GM18861 (cell line): ENCODE measurements at regions not wholly inside any gene's neighbourhood (a gene's known extent, or its start where the extent isn't known, plus 50 kb on each side); places are given as distances from the start of the nearest gene placed in this dataset.

Experiments used
- ATAC-seq: cut with Tn5 transposase; IDR thresholded peaks from one replicate; pipeline ENCODE4 v1.9.1; 2021; ENCODE audit not compliant: unreplicated experiment

- no peak for ATAC-seq
Observed at GRCh38 chr7:16320099-16320660, 101.2 kb downstream of the CRPPA start.

- ATAC-seq: no peak
Observed at GRCh38 chr7:16318989-16319915, 102.1 kb downstream of the CRPPA start.

DNA sequence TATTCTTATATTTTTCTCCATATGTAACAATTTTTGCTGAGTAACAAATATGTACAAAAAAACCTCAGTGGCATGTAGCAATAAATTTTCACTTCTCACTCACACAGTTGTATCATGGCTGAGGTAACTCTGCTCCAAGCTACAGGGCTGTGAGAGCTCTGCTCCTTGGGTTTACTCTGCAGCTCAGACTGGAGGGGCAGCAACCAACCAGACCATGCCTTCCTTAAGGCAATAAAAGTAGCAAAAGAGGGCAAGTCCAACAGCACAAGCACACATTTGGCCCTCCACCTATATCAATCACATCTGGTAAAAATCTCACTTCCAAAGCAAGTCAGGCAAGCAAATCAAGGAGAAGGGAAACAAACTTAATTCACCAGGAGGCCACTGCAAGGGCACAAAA, 102.9 kb downstream of the CRPPA start:
- no peak for ATAC-seq

DNA sequence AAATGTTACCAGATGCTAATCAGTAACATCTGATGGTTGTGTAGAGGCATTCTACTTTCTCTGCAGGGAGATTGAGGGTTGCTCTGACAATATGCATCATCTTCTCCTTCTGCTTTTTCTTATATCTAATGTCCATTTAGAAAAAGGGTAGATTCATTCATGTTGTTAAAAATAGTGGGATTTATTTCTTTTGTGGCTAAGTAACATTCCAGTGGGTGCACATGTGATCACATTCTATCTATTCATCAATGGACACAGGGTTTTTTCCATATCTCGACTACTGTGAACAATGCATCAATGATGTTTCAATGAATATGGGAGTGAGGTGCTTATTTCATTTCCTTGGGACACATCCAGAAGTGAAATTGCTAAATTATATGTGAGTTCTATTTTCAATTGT, 103.9 kb downstream of the CRPPA start:
- no peak for ATAC-seq

DNA sequence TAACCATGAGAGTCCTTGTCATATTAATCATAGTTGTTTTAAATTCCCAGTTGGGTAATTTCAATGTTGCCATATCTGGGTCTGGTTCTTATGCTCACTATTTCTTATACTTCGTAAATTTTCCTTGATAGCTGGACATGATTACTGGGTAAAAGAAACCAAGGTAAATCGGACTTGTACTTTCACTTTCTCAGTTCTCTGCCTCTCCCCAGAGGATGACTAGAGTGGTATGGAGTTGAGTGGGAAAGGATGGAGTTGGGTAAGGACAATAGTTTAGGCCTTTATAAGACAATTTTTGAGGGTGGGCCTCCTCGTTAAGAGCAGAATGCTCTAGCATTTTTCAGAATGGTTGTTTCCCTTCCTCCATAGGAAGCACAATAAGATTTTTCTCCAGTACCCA, 106.1 kb downstream of the CRPPA start:
- no peak for ATAC-seq

DNA sequence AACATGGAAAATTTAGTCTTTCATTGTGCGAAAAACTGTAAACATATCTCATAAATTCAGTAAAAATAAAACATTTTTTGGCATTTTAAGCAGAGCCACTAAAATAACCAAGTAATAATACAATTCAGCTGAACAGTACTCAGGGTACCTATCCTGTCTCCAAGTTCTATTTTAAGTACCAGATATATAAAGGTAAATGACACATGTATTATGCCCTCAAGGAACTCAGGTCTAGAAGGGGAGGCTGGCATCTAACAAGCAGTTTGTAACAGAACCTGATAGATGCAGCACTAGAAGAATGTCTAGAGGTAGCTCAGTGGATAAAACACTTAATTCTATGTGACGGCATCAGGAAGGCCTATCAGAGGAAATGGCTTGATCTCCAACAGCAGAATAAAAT, 112.2 kb downstream of the CRPPA start:
- ATAC-seq: no peak

- ATAC-seq: no peak
Observed at GRCh38 chr7:16301291-16301690, 120.0 kb downstream of the CRPPA start.

GRCh38 chr7:16300361-16300895, 120.9 kb downstream of the CRPPA start:
- no peak for ATAC-seq

DNA sequence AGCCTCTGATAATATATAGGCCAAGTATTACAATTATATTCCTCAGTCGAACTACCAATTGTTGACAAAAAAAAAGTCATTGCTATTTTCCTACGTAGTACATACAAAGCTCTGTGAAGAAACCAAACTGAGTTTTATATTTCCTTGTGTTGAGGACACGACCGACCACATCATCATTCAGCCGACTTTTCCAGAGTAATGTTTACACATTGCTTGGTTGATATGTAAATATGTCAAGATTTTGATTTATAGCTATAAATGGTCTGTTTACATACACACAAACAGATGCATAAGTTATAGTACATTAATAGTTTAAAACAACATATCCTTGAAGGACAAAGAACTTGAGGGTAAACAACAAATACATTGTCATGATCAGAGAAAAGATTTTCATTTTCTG, 121.5 kb downstream of the CRPPA start:
- ATAC-seq: no peak

DNA sequence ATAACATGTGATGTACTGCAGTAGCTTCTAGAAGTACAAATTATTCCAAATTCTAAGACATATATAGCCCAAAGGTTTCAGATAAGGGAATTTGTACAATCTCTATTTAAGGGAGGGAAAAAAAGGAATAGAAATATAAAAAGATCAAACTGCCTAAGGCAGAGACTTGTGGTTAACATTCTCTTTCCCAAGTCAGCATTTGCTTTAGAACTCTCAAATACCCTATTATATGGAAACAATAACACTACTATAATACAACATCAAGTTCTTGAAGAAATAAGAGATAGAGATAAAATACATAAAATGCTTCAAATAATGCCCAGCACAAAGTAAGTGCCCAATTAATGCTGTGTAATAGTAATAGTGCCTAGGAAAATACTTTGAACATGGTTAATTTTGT, 123.1 kb downstream of the CRPPA start:
- no peak for ATAC-seq

GRCh38 chr7:16295558-16295957, 125.8 kb downstream of the CRPPA start:
- no peak for ATAC-seq

- ATAC-seq: no peak
Observed at GRCh38 chr7:16293669-16294425, 127.5 kb downstream of the CRPPA start.

- ATAC-seq: no peak
Observed at GRCh38 chr7:16284581-16284980, 136.8 kb downstream of the CRPPA start.

DNA sequence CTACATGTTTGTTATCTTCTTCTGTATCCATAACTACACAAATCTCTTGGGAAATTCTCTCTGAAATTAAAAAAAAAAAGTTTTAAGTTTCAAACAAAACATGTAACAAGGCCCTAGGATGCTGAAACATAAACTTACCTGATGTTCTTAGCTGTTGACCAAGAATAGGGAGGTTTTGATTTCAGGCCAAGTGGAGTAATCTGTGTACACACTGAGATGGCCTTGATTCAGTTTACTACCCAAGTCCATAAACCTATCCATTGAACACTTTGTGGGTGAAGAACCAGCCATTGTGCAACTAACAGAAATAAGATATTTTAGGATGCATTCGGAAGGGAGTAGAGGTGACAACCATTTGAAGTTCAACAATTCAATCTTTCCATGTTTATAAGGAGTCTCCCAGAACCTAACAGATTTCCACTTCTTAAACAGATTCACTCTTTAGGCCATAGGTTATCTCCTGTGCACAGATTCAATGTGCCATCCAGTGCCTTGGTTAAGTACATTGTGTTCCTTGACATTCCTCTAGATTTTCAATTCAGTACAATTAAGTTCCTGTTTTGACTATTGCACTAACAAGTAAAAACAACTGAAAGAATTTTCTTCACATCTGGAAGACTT, 143.1 kb downstream of the CRPPA start:
- no peak for ATAC-seq

DNA sequence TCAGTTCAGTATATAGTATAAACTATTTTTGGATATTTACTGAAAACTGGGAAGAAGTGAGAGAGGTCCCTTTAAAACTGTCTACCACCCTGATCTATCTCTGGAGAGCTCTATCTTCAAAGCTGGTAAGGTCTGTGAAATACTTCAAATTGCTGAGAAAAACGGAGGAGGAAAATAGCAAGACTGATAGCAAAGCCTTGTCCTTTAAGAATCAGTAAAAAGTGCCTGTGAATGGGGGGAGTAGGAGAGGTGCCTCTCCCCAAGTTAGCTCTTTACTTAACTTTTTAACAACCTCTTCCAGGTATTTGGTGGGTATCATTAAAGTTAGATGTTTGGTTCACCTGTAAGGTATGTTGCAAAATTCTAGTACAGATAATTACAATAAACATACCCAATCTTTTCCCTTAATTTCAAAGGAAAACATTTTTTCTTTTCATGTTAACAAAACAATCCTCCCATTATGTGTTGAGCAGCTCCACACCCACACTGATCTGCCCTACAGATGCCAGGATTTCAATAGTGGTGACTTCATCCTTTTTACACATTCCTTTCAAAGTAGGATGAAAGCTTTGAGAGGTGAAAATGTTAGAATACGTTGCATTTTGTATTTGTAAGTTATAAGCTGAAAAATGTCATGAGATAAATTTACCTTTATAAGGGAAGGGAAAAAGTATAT, 149.2 kb downstream of the CRPPA start:
- no peak for ATAC-seq

DNA sequence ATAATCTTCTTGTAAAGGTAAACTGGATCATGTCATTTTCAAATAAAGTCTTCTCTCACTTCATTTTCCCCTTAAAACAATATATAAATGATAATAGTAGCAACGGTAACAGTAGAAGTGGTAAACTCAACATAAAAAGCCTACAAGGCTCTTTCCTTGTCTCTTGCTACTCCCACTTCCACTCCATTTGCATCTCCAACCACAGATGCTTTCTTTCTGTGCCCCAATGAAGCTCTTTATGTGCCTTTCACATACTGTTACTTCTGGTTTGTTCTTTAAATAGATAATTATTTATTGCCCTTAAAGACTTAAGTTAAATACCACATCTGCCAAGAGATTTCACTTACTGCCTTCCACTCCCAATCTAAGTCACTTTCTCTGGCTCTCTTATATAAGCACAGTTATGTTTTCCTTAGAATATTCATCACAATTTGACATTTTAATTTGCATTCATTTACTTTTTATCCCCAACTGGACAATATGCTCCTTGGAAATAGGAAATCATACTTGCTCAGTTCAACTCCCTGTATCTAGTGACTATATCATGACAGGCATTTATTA, 149.9 kb downstream of the CRPPA start:
- ATAC-seq: no peak

DNA sequence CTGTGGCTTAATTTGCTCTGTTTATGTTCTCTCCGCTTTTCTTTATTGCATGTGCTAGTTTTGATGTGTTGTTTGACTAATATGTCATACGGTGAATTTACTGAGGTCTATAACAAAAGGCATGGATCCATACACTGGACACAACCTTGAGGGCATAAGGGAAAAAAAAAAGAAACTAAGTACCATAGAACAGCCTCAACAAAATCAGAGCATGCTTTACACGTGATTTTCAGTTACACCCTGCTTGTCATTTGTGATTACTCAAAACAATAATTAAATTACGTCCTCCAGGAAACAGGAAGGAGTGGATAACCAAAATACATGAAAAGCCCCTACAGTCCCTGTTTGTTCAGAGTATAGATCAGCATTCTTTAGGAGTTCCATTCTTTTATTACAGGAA, 150.5 kb downstream of the CRPPA start:
- no peak for ATAC-seq

GRCh38 chr7:16268821-16269768, 152.2 kb downstream of the CRPPA start:
- no peak for ATAC-seq
